Posterior cingulate gyrus (tissue), 11 donors: ENCODE measurements at regions not wholly inside any gene's neighbourhood (a gene's known extent, or its start where the extent isn't known, plus 50 kb on each side); places are given as distances from the start of the nearest gene placed in this dataset.

ENCODE experiments used
- DNase-seq, 10 donors: peaks; one replicate each; pipeline versions ENCODE4 v3.0.0 to v3.0.0-alpha.2; 2020 to 2021; ENCODE audit warnings: mixed read lengths in 3 of 10
- intact Hi-C: fragments of 100-400 bp; cut with DNase I; formaldehyde crosslinking; loops from one replicate; pipeline ENCODE4 v1.15.1; 2023

GRCh38 chr1:94708811-94709210 lies 111.3 kb upstream of the SLC44A3 start:
- intact Hi-C loops = no loop called here
- no peak for DNase-seq

GRCh38 chr1:94708299-94708685 lies 111.9 kb upstream of the SLC44A3 start:
- no peak for DNase-seq
- intact Hi-C loops = no loop called here

GRCh38 chr1:94707321-94708298 lies 112.5 kb upstream of the SLC44A3 start:
- DNase-seq = no peak
- intact Hi-C loops = no loop called here

DNA sequence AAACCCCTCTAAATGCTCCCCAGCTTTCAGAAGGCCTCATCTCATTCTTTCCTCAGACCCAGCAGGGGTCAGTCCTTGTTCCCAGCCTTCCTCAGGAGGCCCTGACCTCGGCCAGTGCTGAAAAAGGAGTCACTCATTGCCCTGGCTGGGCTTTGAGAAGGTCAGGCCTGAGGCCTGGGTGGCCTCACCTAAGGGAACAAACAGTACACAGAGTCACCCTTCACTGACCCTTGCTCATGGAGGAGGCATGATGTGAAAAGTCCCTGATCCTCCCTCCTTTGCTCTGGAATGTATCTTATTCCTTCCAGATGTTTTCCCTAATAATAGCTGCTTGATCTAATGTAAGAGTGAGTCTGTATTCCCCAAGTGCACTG lies 117.7 kb upstream of the SLC44A3 start:
- intact Hi-C loops = no loop called here
- no peak for DNase-seq

DNA sequence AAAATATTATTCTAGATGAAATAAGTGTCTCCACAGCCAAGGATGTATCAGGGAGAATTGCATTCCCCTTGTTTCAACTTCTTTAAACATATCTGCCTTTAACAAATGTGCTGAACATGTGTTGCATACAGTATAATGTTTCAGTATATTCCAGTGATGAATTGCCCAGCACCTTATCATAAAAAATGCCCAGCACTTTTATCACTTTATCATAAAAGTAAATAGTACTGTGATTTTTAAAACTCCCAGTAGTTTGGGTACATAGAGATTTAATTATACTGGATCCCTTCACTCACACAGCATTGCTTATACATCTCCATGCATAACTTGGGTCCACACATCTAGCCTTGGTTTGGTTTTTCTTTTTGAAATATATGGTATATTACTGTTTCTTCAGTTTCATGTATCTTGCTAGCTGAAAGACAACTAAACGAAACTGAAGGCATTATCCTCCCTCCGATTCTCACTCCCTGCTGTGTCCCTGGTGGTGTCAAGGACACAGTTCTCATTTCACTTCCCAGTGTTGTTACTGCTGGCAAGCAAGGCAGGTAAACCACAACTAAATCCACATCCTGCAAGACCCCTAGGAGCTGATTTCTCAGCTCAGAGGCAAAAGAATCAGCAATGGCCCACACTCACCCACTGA lies 118.2 kb upstream of the SLC44A3 start:
- no peak for DNase-seq
- intact Hi-C loops = no loop called here

DNA sequence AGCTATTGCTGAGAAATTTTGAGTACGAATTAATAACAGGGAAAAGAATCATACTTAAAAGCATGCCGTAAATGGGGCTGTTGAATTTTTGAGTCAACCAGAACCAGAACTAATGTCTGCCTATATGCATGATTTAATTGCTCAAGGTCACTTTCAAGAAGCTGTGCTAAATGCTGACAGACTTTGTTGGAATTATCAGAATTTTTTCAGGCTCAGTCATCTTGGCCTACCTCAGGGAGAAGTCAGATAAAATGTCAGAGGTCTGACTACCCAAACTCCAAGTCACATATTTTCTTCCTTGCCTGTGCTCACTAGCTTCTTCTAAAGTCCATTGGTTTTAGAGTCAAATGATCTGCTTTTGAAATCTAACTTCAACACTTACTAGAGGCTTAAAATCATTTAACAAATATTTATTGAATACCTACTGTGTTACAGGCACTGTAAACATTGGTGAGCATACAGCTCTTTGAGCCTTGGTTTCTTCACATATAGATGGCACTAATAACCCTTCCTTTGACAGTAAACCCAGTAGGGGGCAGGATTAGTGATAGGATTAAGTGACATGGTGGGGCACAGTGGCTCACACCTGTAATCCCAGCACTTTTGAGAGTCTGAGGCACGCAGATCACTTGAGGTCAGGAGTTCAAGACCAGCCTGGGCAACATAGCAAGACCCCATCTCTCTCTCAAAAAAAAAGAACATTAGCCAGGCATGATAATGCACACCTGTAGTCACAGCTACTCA lies 121.2 kb upstream of the SLC44A3 start:
- DNase-seq = no peak
- intact Hi-C loops = no loop called here

DNA sequence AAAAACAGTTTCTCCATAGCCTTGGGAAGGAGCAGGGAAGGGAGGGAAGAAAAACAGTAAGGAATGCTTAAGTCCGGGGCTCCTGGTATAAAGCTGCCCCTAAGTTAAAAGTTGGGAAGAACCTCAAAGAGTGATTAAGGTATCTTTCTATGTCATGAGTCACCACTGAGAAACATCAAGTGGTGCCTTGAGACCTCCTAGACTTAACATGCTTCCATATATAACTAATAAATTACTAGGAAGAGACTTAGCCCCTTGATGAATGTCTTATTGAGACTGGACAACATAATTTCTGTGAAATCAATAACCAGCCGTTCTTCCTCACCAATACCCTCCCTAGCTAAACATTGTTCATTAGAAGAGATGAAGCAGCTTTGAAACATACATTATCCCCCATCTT lies 121.8 kb upstream of the SLC44A3 start:
- DNase-seq = no peak
- intact Hi-C loops = no loop called here

DNA sequence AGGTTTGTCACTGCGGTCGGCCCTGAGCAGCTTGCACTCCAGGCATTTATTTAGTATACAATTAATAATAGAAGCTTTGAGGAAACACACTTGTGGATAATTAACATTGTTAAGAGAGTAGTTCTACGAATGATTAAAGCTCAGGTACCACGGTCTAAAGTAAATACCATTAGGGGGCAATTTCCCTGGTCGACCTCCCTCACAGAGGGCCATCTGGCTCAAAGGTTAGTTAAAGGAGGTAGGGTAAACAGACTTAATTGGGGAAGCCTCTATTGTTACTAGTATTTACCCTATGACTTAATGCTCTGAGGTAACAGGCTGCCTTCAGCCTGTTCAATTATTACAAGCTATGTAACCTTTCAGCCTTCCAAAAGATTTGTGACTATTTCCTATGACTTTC lies 122.3 kb upstream of the SLC44A3 start:
- DNase-seq = no peak
- intact Hi-C loops = no loop called here

- DNase-seq = no peak
- intact Hi-C loops = no loop called here
These were observed 125.8 kb upstream of the SLC44A3 start for GRCh38 chr1:94694226-94694915.

GRCh38 chr1:94693435-94693834 lies 126.7 kb upstream of the SLC44A3 start:
- DNase-seq = no peak
- intact Hi-C loops = no loop called here

- no peak for DNase-seq
- intact Hi-C loops = no loop called here
These were observed 127.1 kb upstream of the SLC44A3 start for GRCh38 chr1:94693029-94693428.

DNA sequence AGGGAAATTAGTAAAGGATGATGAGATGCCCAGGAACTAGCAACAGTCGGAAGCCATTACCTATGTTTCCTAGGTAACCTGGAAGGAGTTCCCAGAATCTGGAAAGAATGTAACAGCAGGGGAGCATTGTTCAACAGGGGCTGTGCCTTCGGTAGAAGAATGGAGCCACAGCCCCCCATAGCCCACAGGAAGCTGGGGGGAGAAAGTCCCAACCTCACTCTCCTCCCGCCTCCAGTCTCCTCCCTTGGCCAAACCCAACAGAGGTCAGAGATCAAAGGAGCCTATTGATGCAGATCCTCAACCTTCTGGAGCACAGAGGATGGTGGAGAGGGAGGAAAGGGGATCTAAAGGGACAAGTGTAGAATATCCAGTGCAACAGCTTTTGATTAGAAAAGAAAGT lies 131.5 kb upstream of the SLC44A3 start:
- intact Hi-C loops = no loop called here
- DNase-seq = no peak

DNA sequence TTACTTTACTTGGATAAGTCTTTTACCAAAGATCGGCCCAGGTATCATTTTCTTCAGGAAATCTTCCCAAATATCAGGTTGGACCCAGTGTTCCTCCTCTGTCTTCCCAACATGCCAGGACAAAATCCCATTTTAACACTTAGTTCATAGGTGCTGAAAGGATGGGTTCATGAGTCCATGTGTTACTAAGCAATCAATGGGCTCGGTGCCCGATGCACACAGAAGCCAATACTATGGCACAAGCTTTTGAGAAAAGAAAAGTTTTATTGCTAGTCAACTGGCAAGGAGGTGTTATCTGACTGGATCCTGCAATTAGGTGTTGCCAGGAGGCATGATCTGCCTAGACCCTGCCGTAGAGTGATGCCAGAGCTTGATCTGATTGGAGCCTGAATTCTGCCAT lies 133.3 kb upstream of the SLC44A3 start:
- intact Hi-C loops = no loop called here
- no peak for DNase-seq

- intact Hi-C loops = no loop called here
- no peak for DNase-seq
These were observed 135.4 kb upstream of the SLC44A3 start for GRCh38 chr1:94684690-94685250.

GRCh38 chr1:94683886-94684285 lies 136.3 kb upstream of the SLC44A3 start:
- intact Hi-C loops = no loop called here
- no peak for DNase-seq

- DNase-seq = no peak
- intact Hi-C loops = no loop called here
These were observed 138.4 kb upstream of the F3 start for GRCh38 chr1:94680039-94680377.

GRCh38 chr1:94679332-94680038 lies 137.9 kb upstream of the F3 start:
- intact Hi-C loops = no loop called here
- DNase-seq = no peak

GRCh38 chr1:94678202-94678848 lies 136.8 kb upstream of the F3 start:
- intact Hi-C loops = no loop called here

GRCh38 chr1:94677714-94678113 lies 136.2 kb upstream of the F3 start:
- intact Hi-C loops = no loop called here
- DNase-seq = no peak

More at GRCh38 chr1:94678202-94678848, 136.8 kb upstream of the F3 start:
- no peak for DNase-seq
